Liver (tissue), 8 donors: ENCODE measurements at regions not wholly inside any gene's neighbourhood (a gene's known extent, or its start where the extent isn't known, plus 50 kb on each side); places are given as distances from the start of the nearest gene placed in this dataset.

Source experiments
- DNase-seq: peaks from one replicate; pipeline ENCODE4 v3.0.0-alpha.2; 2017; ENCODE audit warnings: low spot score
- H3K27ac ChIP-seq, 2 donors: one replicate each; pipeline ENCODE4 v1.7.0; 2013; ENCODE audit warnings: inconsistent platforms in 2 of 2, low read length in 2 of 2, control low read depth in 1 of 2, low read depth in 1 of 2, mild to moderate bottlenecking in 1 of 2
- H3K27me3 ChIP-seq, 4 donors: one replicate each; pipeline versions ENCODE4 v1.6.1 to v1.7.0; 2013; ENCODE audit warnings: low read length in 3 of 4, inconsistent platforms in 1 of 4, mild to moderate bottlenecking in 1 of 4, moderate library complexity in 1 of 4; ENCODE audit not compliant: control insufficient read depth in 4 of 4, insufficient read depth in 4 of 4
- H3K36me3 ChIP-seq, 4 donors: one replicate each; pipeline versions ENCODE4 v1.6.1 to v1.7.0; 2013; ENCODE audit warnings: low read length in 3 of 4, mild to moderate bottlenecking in 3 of 4, low read depth in 1 of 4, moderate library complexity in 1 of 4; ENCODE audit not compliant: control insufficient read depth in 4 of 4, insufficient read depth in 3 of 4
- H3K4me1 ChIP-seq, 4 donors: one replicate each; pipeline versions ENCODE4 v1.6.1 to v1.7.0; 2013; ENCODE audit warnings: low read length in 3 of 4, mild to moderate bottlenecking in 3 of 4, moderate library complexity in 1 of 4; ENCODE audit not compliant: control insufficient read depth in 4 of 4, insufficient read depth in 4 of 4
- H3K4me3 ChIP-seq, 3 donors: one replicate each; pipeline versions ENCODE4 v1.6.1 to v1.7.0; 2013; ENCODE audit warnings: low read length in 3 of 3, control low read depth in 1 of 3, low read depth in 1 of 3, mild to moderate bottlenecking in 1 of 3
- H3K9ac ChIP-seq, 2 donors: one replicate each; pipeline ENCODE4 v1.7.0; 2013; ENCODE audit warnings: low read length in 2 of 2, mild to moderate bottlenecking in 2 of 2, moderate library complexity in 2 of 2, control low read depth in 1 of 2, low read depth in 1 of 2
- H3K9me3 ChIP-seq, 4 donors: one replicate each; pipeline versions ENCODE4 v1.6.1 to v1.7.0; 2013; ENCODE audit warnings: low read length in 3 of 4; ENCODE audit not compliant: control insufficient read depth in 4 of 4
- ATF3 ChIP-seq: IDR thresholded peaks from 2 replicates; pipeline ENCODE4 v1.6.1; 2016; ENCODE audit warnings: antibody characterized with exemption
- CTCF ChIP-seq: fragments of 150-350 bp; IDR thresholded peaks from 2 replicates; pipeline ENCODE4 v1.5.1; 2017; ENCODE audit warnings: improper control_type of control experiment, low read depth, low read length; ENCODE audit not compliant: missing input control
- EGR1 ChIP-seq, 2 donors: IDR thresholded peaks; 2 replicates each; pipeline ENCODE4 v1.6.1; 2016 to 2018; ENCODE audit warnings: antibody characterized with exemption in 2 of 2, low read depth in 2 of 2
- FOXA1 ChIP-seq: IDR thresholded peaks from 2 replicates; pipeline ENCODE4 v1.6.1; 2016; ENCODE audit warnings: antibody characterized with exemption
- FOXA2 ChIP-seq: IDR thresholded peaks from 2 replicates; pipeline ENCODE4 v1.6.1; 2016; ENCODE audit warnings: antibody characterized with exemption
- GABPA ChIP-seq, 2 donors: IDR thresholded peaks in 1 of 2; conservative IDR thresholded peaks in 1 of 2; 2 replicates each; pipeline ENCODE4 v1.6.1; 2016; ENCODE audit warnings: antibody characterized with exemption in 2 of 2, mild to moderate bottlenecking in 1 of 2, moderate library complexity in 1 of 2
- HNF4A ChIP-seq, 2 donors: conservative IDR thresholded peaks; 2 replicates each; pipeline ENCODE4 v1.6.1; 2016; ENCODE audit warnings: antibody characterized with exemption in 2 of 2, mild to moderate bottlenecking in 2 of 2
- HNF4G ChIP-seq: IDR thresholded peaks from 2 replicates; pipeline ENCODE4 v1.6.1; 2016; ENCODE audit warnings: antibody characterized with exemption
- JUND ChIP-seq, 2 donors: IDR thresholded peaks; 2 replicates each; pipeline ENCODE4 v1.6.1; 2016; ENCODE audit warnings: antibody characterized with exemption in 2 of 2
- NR2F2 ChIP-seq: IDR thresholded peaks from 2 replicates; pipeline ENCODE4 v1.6.1; 2016; ENCODE audit warnings: antibody characterized with exemption
- RAD21 ChIP-seq, 2 donors: IDR thresholded peaks; 2 replicates each; pipeline ENCODE4 v1.6.1; 2016; ENCODE audit warnings: antibody characterized with exemption in 2 of 2, mild to moderate bottlenecking in 2 of 2
- RXRA ChIP-seq, 2 donors: IDR thresholded peaks; 2 replicates each; pipeline ENCODE4 v1.6.1; 2017 to 2018; ENCODE audit warnings: antibody characterized with exemption in 2 of 2, mild to moderate bottlenecking in 1 of 2
- SP1 ChIP-seq: IDR thresholded peaks from 2 replicates; pipeline ENCODE4 v1.6.1; 2018; ENCODE audit warnings: antibody characterized with exemption, mild to moderate bottlenecking
- TAF1 ChIP-seq: conservative IDR thresholded peaks from 2 replicates; pipeline ENCODE4 v1.6.1; 2016; ENCODE audit warnings: antibody characterized with exemption, mild to moderate bottlenecking
- YY1 ChIP-seq: IDR thresholded peaks from 2 replicates; pipeline ENCODE4 v1.6.1; 2016; ENCODE audit warnings: antibody characterized with exemption, mild to moderate bottlenecking
- WGBS: extraction: QIAGEN DNeasy Blood & Tissue Kit; methylation state at CpG from one replicate; pipeline ENCODE4 v1.1.7; 2013; 5-methylcytosine and 5-hydroxymethylcytosine counted together
- TF ChIP-seq, protein P1 (sequence below): IDR thresholded peaks from 2 replicates; pipeline ENCODE4 v1.6.1; 2016; ENCODE audit warnings: antibody characterized with exemption
- donor health status: healthy.
- donor health status: healthy.
- donor health status: healthy.
- donor health status: healthy.
- donor health status: healthy.

- no peak overlapping the region for H3K27ac ChIP-seq
- TF ChIP-seq RAD21 (IDR thresholded peaks at IDR 0.05) (no peak), RXRA (IDR thresholded peaks at IDR 0.05) (no peak), HNF4G (no peak), EGR1 (IDR thresholded peaks at IDR 0.05; ENCODE audit: low read depth in 2 of 2) (no peak), GABPA (IDR thresholded peaks at IDR 0.05 in 1 of 2, conservative IDR thresholded peaks at IDR 0.05 in 1 of 2) (no peak), YY1 (no peak), FOXA2 (no peak), SP1 (no peak), NR2F2 (no peak), TAF1 (no peak), HNF4A (conservative IDR thresholded peaks at IDR 0.05) (no peak), FOXA1 (no peak), CTCF (no peak), JUND (IDR thresholded peaks at IDR 0.05) (no peak)
- WGBS = 53% methylated on average over 6 of the region's 6 CpGs
- H3K27me3 ChIP-seq = peaks cover 0 to 4% (median 0%) of the 10 kb centered on the region in 4 donors
- no peak for DNase-seq
- no peak overlapping the region for H3K4me3 ChIP-seq
- no peaks in the 10 kb centered on the region for H3K36me3 ChIP-seq
- H3K9me3 ChIP-seq = no peaks in the 10 kb centered on the region
- H3K4me1 ChIP-seq = no peaks in the 10 kb centered on the region
- H3K9ac ChIP-seq = no peak overlapping the region
Observed at GRCh38 chr2:460861-461260, 173.0 kb upstream of the ALKAL2 start.

GRCh38 chr2:459931-460330, 172.0 kb upstream of the ALKAL2 start:
- WGBS = 56% methylated on average over 4 of the region's 4 CpGs
- DNase-seq = no peak
- TF ChIP-seq RXRA (IDR thresholded peaks at IDR 0.05) (no peak), ATF3 (no peak), HNF4A (conservative IDR thresholded peaks at IDR 0.05) (no peak), CTCF (no peak), TAF1 (no peak), RAD21 (IDR thresholded peaks at IDR 0.05) (no peak), JUND (IDR thresholded peaks at IDR 0.05) (no peak), NR2F2 (no peak), GABPA (IDR thresholded peaks at IDR 0.05 in 1 of 2, conservative IDR thresholded peaks at IDR 0.05 in 1 of 2) (no peak), FOXA2 (no peak), FOXA1 (no peak), YY1 (no peak), EGR1 (IDR thresholded peaks at IDR 0.05; ENCODE audit: low read depth in 2 of 2) (no peak)
- TF ChIP-seq, protein P1, sequence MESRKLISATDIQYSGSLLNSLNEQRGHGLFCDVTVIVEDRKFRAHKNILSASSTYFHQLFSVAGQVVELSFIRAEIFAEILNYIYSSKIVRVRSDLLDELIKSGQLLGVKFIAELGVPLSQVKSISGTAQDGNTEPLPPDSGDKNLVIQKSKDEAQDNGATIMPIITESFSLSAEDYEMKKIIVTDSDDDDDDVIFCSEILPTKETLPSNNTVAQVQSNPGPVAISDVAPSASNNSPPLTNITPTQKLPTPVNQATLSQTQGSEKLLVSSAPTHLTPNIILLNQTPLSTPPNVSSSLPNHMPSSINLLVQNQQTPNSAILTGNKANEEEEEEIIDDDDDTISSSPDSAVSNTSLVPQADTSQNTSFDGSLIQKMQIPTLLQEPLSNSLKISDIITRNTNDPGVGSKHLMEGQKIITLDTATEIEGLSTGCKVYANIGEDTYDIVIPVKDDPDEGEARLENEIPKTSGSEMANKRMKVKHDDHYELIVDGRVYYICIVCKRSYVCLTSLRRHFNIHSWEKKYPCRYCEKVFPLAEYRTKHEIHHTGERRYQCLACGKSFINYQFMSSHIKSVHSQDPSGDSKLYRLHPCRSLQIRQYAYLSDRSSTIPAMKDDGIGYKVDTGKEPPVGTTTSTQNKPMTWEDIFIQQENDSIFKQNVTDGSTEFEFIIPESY = no peak
- Histone ChIP-seq H3K27ac (no peak overlapping the region), H3K4me1 (no peaks in the 10 kb centered on the region), H3K9me3 (no peaks in the 10 kb centered on the region), H3K27me3 (peaks cover 0 to 5% (median 0%) of the 10 kb centered on the region in 4 donors), H3K9ac (no peak overlapping the region), H3K36me3 (no peaks in the 10 kb centered on the region), H3K4me3 (no peak overlapping the region)
